PFSK-1 (cell line): ENCODE measurements at regions not wholly inside any gene's neighbourhood (a gene's known extent, or its start where the extent isn't known, plus 50 kb on each side); places are given as distances from the start of the nearest gene placed in this dataset.

ENCODE experiments used
- FOXP2 ChIP-seq: optimal IDR thresholded peaks from 2 replicates; pipeline ENCODE3; 2011; ENCODE audit warnings: borderline replicate concordance, control low read depth, inconsistent platforms; ENCODE audit not compliant: insufficient read depth; ENCODE audit errors: extremely low read length, extremely low read depth
- POLR2AphosphoS5 ChIP-seq: IDR thresholded peaks from 2 replicates; pipeline ENCODE4 v1.6.1; 2012; ENCODE audit warnings: low read depth, mild to moderate bottlenecking, control low read depth, low read length, moderate library complexity
- SIN3A ChIP-seq: IDR thresholded peaks from 2 replicates; pipeline ENCODE4 v1.6.1; 2012; ENCODE audit warnings: mild to moderate bottlenecking, low read length, moderate library complexity, borderline replicate concordance; ENCODE audit not compliant: insufficient read depth
- TAF1 ChIP-seq: IDR thresholded peaks from 2 replicates; pipeline ENCODE4 v1.6.1; 2012; ENCODE audit warnings: low read length, control low read depth, borderline replicate concordance; ENCODE audit not compliant: insufficient read depth
- TF ChIP-seq, protein P1 (sequence below), 2 experiments: IDR thresholded peaks; 2 replicates each; pipeline versions ENCODE4 v1.6.1 to v1.8.0; 2011 to 2012; ENCODE audit warnings: low read depth in 2 of 2, low read length in 2 of 2, control low read depth in 1 of 2, inconsistent platforms in 1 of 2, mild to moderate bottlenecking in 1 of 2, moderate library complexity in 1 of 2; ENCODE audit not compliant: insufficient read depth in 1 of 2

DNA sequence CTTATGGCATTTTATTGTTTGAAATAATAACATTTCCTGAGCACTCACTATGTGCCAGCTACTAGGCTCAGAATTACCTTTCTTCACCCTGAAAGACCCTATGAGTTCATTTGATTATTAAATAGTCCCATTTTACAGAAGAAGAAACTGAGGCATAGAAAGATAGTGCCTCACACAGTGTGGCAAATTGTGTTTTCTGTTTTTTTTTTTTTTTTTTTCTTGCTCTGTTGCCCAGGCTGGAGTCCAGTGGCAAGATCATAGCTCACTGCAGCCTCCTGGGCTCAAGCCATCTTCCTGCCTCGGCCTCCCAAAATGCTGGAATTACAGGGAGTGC lies 59.7 kb upstream of the PTPN1 start:
- TF ChIP-seq, protein P1, sequence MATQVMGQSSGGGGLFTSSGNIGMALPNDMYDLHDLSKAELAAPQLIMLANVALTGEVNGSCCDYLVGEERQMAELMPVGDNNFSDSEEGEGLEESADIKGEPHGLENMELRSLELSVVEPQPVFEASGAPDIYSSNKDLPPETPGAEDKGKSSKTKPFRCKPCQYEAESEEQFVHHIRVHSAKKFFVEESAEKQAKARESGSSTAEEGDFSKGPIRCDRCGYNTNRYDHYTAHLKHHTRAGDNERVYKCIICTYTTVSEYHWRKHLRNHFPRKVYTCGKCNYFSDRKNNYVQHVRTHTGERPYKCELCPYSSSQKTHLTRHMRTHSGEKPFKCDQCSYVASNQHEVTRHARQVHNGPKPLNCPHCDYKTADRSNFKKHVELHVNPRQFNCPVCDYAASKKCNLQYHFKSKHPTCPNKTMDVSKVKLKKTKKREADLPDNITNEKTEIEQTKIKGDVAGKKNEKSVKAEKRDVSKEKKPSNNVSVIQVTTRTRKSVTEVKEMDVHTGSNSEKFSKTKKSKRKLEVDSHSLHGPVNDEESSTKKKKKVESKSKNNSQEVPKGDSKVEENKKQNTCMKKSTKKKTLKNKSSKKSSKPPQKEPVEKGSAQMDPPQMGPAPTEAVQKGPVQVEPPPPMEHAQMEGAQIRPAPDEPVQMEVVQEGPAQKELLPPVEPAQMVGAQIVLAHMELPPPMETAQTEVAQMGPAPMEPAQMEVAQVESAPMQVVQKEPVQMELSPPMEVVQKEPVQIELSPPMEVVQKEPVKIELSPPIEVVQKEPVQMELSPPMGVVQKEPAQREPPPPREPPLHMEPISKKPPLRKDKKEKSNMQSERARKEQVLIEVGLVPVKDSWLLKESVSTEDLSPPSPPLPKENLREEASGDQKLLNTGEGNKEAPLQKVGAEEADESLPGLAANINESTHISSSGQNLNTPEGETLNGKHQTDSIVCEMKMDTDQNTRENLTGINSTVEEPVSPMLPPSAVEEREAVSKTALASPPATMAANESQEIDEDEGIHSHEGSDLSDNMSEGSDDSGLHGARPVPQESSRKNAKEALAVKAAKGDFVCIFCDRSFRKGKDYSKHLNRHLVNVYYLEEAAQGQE (IDR thresholded peaks at IDR 0.05; ENCODE audit: insufficient read depth in 1 of 2, low read depth in 2 of 2, low read length in 2 of 2): no peak
- TF ChIP-seq FOXP2 (no peak), TAF1 (no peak), POLR2AphosphoS5 (no peak), SIN3A (no peak)

DNA sequence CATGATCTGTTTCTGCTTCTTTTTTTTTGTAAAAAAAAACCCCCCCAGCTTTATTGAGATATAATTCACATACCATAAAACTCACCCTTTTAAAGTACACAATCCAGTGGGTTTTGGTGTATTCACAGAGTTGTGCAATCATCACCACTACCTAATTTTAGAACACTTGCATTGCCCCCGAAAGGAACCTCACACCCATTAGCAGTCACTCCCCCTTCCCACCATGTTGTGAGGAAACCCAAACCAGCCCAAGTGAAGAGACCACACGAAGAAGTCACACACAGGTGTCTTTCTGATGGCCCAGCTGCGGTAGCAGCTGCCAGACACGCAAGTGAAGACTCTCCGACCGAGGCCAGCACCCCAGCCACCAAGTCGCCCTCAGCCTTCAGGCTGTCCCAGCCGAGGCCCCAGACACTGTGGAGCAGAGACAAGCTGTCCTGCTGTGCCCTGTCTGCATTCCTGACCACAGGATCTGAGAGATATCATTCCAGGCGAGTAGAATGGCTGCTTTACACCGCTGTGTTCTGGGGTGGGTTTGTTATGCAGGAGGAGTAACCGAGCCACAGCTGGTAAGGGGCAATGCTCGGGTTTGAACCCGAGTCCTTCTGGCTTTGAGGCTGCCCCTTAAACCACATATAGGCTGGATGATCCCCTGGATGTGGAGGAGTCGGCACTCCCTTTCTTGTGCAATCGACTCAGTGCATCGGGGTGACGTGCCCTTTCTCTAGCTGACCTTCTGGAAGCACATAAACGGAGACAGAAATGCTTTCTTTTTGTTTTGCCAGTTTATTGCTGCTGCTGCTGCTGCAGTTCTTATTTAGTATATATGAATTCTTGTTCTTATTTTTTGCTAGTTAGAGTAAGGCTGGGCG lies 59.1 kb upstream of the PTPN1 start:
- TF ChIP-seq TAF1 (no peak), FOXP2 (no peak), SIN3A (no peak), POLR2AphosphoS5 (no peak)
- TF ChIP-seq, protein P1 (IDR thresholded peaks at IDR 0.05; ENCODE audit: insufficient read depth in 1 of 2, low read depth in 2 of 2, low read length in 2 of 2): no peak

DNA sequence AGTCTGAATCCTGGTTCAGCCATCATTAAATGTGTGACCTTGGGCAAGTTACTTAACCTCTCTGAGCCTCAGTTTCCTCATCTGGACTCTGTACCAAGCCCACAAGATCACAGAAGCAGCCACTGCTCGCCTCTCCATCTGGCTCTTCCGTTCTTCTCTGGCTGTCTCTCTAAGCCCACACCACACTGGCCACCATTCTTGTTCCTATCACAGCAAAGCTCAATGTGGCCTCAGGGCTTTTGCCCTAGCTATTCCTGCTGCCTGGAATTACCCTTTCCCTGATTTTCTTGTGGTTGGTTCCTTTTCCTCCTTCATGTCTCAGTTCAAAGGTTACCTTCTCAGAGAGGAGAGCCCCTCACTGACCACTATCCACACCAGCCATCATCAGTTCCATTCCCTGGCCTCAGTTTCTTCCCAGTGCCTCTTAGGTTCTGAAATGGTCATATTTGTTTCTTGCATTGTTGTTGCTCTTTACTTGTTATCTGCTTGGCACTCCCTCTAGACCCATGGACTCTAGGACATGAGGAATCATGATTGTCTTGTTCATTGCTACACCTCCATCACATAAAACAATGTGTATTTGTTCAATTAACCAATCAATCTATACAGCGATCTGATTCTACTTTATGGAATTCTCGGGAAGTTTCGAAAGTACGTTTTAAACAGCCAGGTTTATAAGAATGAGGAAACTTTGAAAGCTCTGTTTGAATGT lies 56.5 kb upstream of the PTPN1 start:
- no peak for TF ChIP-seq TAF1
- TF ChIP-seq, protein P1 (IDR thresholded peaks at IDR 0.05; ENCODE audit: insufficient read depth in 1 of 2, low read depth in 2 of 2, low read length in 2 of 2): no peak
- no peak for TF ChIP-seq FOXP2
- no peak for TF ChIP-seq SIN3A
- no peak for TF ChIP-seq POLR2AphosphoS5

DNA sequence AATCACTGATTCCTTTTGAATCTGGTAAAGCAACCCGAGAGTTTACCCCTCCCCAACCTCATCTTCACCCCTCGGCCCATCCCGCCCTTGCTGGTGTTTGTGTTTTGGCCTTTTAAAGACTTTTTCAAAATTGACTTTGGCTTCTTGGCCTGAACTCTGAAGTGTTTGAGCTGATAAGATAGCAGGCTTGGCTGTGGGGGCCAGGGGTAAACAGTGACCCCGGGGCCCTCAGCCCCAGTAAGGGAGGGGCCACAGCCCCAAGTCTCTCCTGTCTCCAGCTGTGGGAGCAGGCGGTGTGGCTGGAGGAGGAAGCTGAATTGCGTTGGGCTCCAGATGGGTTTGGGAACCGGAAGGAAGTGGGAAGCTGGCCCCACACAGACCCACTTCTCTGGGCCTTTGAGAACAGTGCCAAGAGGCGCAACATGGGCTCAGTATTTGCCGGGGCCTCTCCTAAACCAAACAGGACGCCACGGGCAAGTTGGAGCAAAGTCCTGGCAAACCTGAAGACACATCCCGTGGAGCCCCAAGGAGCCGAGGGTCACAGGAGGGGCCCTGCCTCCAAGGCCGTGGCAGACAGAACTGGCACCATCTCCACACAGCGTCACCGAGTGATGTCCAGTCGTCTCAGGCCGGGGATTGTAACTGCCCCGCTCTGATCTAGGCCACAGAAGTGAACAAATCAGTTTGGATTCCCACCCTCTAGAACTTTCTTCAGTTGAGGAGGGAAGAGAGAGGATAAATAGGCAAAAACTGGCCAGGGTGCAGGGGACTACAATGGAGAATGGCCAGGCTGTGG lies 54.3 kb upstream of the PTPN1 start:
- TF ChIP-seq, protein P1 (IDR thresholded peaks at IDR 0.05; ENCODE audit: insufficient read depth in 1 of 2, low read depth in 2 of 2, low read length in 2 of 2): no peak
- TF ChIP-seq POLR2AphosphoS5 (no peak), FOXP2 (no peak), TAF1 (no peak), SIN3A (no peak)
